ENCODE measurements at regions not wholly inside any gene's neighbourhood (a gene's known extent, or its start where the extent isn't known, plus 50 kb on each side); places are given as distances from the start of the nearest gene placed in this dataset.

DNA sequence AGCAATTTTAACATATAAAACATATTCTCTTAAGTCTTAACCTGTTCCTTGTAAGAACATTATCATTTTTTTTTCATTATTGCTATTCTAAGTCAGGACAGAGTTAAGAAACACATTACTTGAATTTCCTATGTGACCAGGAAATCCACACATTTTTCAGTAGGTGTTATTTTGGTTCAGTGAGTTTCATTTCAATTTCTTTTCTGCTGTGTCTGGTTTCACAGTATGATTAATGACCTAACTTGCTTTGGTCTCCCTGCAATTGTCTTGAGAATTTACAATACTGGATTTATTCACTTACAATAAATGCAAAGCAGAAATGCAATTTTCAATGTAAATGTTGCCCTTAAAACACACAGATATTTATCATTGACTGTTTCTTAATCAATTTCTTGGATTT lies 396.9 kb upstream of the TMTC1 start:
- Histone ChIP-seq H3K9me3 (ENCODE audit: control insufficient read depth, low read length) (no peaks in the 10 kb centered on the region), H3K18ac (ENCODE audit: low read depth in 1 of 2, low read length in 2 of 2) (no peak overlapping the region), H2BK15ac (ENCODE audit: low read depth, poor library complexity, severe bottlenecking) (no peak overlapping the region), H3K4me1 (ENCODE audit: control insufficient read depth, insufficient read depth, low read depth, low read length) (no peaks in the 10 kb centered on the region), H3K79me1 (replicated peaks; ENCODE audit: low read length, poor library complexity, severe bottlenecking) (no peaks in the 10 kb centered on the region), H2BK120ac (ENCODE audit: low read depth, low read length) (no peak overlapping the region), H3K4me3 (ENCODE audit: insufficient read depth in 1 of 2, low read depth in 1 of 2, low read length in 2 of 2) (no peak overlapping the region), H3K4me2 (ENCODE audit: low read length, poor library complexity, severe bottlenecking) (no peak overlapping the region), H2BK5ac (ENCODE audit: low read depth, low read length, poor library complexity, severe bottlenecking) (no peak overlapping the region), H3K27me3 (ENCODE audit: control insufficient read depth in 1 of 2, insufficient read depth in 1 of 2, low read length in 2 of 2) (peaks cover 0 to 19% of the 10 kb centered on the region in 2 experiments), H3K4ac (ENCODE audit: low read depth in 1 of 2, low read length in 2 of 2) (no peak overlapping the region), H4K91ac (ENCODE audit: low read length) (no peak overlapping the region), H2AK5ac (ENCODE audit: low read length, severe bottlenecking) (no peak overlapping the region), H3K14ac (ENCODE audit: low read length in 2 of 2) (no peak overlapping the region), H3K27ac (ENCODE audit: low read length, poor library complexity, severe bottlenecking) (no peak overlapping the region), H4K8ac (ENCODE audit: low read length) (no peak overlapping the region), H2BK12ac (ENCODE audit: low read length in 2 of 2) (no peak overlapping the region), H3K9ac (ENCODE audit: low read length) (no peak overlapping the region), H2AFZ (ENCODE audit: low read depth, low read length) (no peak overlapping the region), H3K36me3 (ENCODE audit: control insufficient read depth in 1 of 2, insufficient read depth in 2 of 2, low read depth in 1 of 2, low read length in 2 of 2) (no peaks in the 10 kb centered on the region), H3K23ac (ENCODE audit: low read length in 2 of 2) (no peak overlapping the region)
- DNase-seq = no peak

DNA sequence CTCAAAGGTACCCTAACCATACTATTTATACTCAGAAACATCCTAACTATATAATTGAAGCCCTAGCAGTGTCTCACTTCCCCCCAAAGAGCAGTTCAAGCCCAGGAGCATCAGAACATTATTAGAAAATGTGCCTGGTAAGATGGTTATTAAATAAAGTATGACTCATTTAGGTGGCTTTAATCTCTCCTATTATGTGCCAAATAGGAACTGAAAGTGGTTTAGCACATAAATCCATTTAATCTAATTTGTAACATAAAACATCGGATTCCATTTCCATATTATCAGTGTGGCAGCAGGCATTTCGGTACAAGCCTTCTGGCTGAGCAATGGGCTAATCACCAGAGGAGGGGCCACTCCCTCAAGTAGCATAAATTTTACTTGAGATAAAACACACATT lies 395.2 kb upstream of the TMTC1 start:
- Histone ChIP-seq H4K91ac (ENCODE audit: low read length) (no peak overlapping the region), H3K9me3 (ENCODE audit: control insufficient read depth, low read length) (no peaks in the 10 kb centered on the region), H3K4me2 (ENCODE audit: low read length, poor library complexity, severe bottlenecking) (no peak overlapping the region), H3K4me1 (ENCODE audit: control insufficient read depth, insufficient read depth, low read depth, low read length) (no peaks in the 10 kb centered on the region), H3K18ac (ENCODE audit: low read depth in 1 of 2, low read length in 2 of 2) (no peak overlapping the region), H2AK5ac (ENCODE audit: low read length, severe bottlenecking) (no peak overlapping the region), H3K23ac (ENCODE audit: low read length in 2 of 2) (no peak overlapping the region), H3K14ac (ENCODE audit: low read length in 2 of 2) (no peak overlapping the region), H3K4me3 (ENCODE audit: insufficient read depth in 1 of 2, low read depth in 1 of 2, low read length in 2 of 2) (no peak overlapping the region), H3K27me3 (ENCODE audit: control insufficient read depth in 1 of 2, insufficient read depth in 1 of 2, low read length in 2 of 2) (peaks cover 0 to 19% of the 10 kb centered on the region in 2 experiments), H3K79me1 (replicated peaks; ENCODE audit: low read length, poor library complexity, severe bottlenecking) (no peaks in the 10 kb centered on the region), H2BK15ac (ENCODE audit: low read depth, poor library complexity, severe bottlenecking) (no peak overlapping the region), H2BK12ac (ENCODE audit: low read length in 2 of 2) (no peak overlapping the region), H3K27ac (ENCODE audit: low read length, poor library complexity, severe bottlenecking) (no peak overlapping the region), H2AFZ (ENCODE audit: low read depth, low read length) (no peak overlapping the region), H4K8ac (ENCODE audit: low read length) (no peak overlapping the region), H3K9ac (ENCODE audit: low read length) (no peak overlapping the region), H3K4ac (ENCODE audit: low read depth in 1 of 2, low read length in 2 of 2) (no peak overlapping the region), H2BK120ac (ENCODE audit: low read depth, low read length) (no peak overlapping the region), H2BK5ac (ENCODE audit: low read depth, low read length, poor library complexity, severe bottlenecking) (no peak overlapping the region), H3K36me3 (ENCODE audit: control insufficient read depth in 1 of 2, insufficient read depth in 2 of 2, low read depth in 1 of 2, low read length in 2 of 2) (no peaks in the 10 kb centered on the region)
- 100% methylated on average over 2 of the region's 2 CpGs for WGBS
- DNase-seq = no peak

DNA sequence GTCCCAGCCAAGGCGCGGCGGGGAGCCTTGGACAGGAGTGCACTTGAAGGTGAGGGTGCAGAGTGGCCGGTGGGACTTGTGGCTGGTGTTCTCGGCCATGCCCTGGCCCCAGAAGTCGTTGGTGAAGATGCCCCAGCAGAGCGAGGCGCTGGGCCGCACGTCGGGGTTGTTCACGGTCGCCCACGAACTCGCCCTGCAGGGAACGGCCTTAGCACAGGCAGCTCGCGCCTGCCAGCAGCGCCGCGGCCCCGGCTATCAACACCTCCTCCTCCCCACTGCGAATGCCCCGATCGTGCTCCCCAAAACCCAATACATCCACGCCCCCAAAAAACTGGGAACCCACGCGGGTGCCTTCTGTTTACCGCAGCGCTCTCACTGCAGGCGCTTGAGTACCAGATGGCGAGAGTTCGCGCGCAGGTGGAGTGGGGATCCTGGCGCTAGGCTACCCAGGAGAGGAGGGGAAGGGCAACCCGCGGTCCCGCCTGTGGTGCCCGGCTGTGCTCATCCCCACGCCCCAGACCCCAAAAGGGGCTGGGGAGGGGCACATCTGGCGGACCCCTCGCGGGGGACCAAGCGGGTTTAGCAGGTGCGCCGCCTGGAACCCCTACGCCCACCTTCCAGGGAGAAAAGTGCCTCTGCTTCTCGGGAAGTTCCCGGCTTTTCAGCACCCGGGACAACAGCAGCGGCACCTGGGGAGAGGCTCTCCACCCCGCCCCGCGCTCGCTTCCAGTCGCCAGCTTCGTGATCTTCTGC lies 386.3 kb upstream of the TMTC1 start:
- Histone ChIP-seq H3K4me3 (ENCODE audit: insufficient read depth in 1 of 2, low read depth in 1 of 2, low read length in 2 of 2) (no peak overlapping the region), H3K18ac (ENCODE audit: low read depth in 1 of 2, low read length in 2 of 2) (no peak overlapping the region), H3K36me3 (ENCODE audit: control insufficient read depth in 1 of 2, insufficient read depth in 2 of 2, low read depth in 1 of 2, low read length in 2 of 2) (peaks cover 0 to 2% of the 10 kb centered on the region in 2 experiments), H2BK15ac (ENCODE audit: low read depth, poor library complexity, severe bottlenecking) (no peak overlapping the region), H3K4me2 (ENCODE audit: low read length, poor library complexity, severe bottlenecking) (peak overlapping the region; percentile 21), H2AFZ (ENCODE audit: low read depth, low read length) (no peak overlapping the region), H3K23ac (ENCODE audit: low read length in 2 of 2) (peak overlapping the region in 1 of 2 experiments; percentile 19), H3K79me1 (replicated peaks; ENCODE audit: low read length, poor library complexity, severe bottlenecking) (no peaks in the 10 kb centered on the region), H4K91ac (ENCODE audit: low read length) (no peak overlapping the region), H2BK120ac (ENCODE audit: low read depth, low read length) (no peak overlapping the region), H3K9ac (ENCODE audit: low read length) (no peak overlapping the region), H2BK5ac (ENCODE audit: low read depth, low read length, poor library complexity, severe bottlenecking) (no peak overlapping the region), H3K9me3 (ENCODE audit: control insufficient read depth, low read length) (no peaks in the 10 kb centered on the region), H3K4me1 (ENCODE audit: control insufficient read depth, insufficient read depth, low read depth, low read length) (peaks cover 1% of the 10 kb centered on the region), H2BK12ac (ENCODE audit: low read length in 2 of 2) (no peak overlapping the region), H2AK5ac (ENCODE audit: low read length, severe bottlenecking) (no peak overlapping the region), H3K4ac (ENCODE audit: low read depth in 1 of 2, low read length in 2 of 2) (no peak overlapping the region), H3K27ac (ENCODE audit: low read length, poor library complexity, severe bottlenecking) (no peak overlapping the region), H4K8ac (ENCODE audit: low read length) (no peak overlapping the region), H3K27me3 (ENCODE audit: control insufficient read depth in 1 of 2, insufficient read depth in 1 of 2, low read length in 2 of 2) (peaks cover 30 to 40% of the 10 kb centered on the region in 2 experiments), H3K14ac (ENCODE audit: low read length in 2 of 2) (peak overlapping the region in 1 of 2 experiments; percentile 5)
- 7% methylated on average over 54 of the region's 58 CpGs for WGBS
- DNase-seq = no peak

DNA sequence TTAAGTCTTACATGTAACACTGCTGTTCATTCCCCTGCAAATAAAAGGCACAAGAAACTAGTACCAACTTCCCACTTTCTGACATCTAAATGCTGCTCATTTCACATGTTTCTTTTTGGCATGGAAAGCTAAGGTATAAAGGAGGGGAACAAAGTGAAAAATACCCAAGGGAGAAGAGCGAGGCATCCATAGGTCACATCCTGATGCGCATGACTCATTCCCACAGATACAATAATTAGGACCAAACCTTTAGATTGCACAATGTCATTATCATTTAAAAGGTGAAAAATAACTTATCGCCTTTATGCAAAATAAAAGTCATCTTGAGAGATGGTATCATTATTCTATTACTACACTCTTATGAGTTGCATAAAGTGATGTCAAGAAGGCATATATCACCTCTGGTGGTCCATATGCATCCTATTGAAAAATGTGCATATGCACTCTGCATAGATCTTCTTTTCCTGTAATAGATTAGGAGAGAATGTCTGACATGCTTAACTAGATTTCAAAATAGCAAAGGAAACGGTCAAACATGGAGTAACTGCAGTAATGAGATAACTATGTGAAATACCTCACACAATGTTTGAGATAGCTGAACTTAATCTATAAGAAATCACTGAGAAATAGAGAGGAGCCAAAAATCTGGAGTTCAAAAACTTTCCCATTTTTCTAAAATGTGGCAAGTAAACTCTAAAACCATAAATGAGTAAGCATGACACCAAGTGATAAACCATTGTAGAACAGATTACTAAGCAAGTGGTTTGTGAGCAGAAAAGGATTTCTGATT lies 382.5 kb upstream of the TMTC1 start:
- Histone ChIP-seq H3K79me1 (replicated peaks; ENCODE audit: low read length, poor library complexity, severe bottlenecking) (no peaks in the 10 kb centered on the region), H2BK12ac (ENCODE audit: low read length in 2 of 2) (no peak overlapping the region), H2BK5ac (ENCODE audit: low read depth, low read length, poor library complexity, severe bottlenecking) (no peak overlapping the region), H3K4me2 (ENCODE audit: low read length, poor library complexity, severe bottlenecking) (no peak overlapping the region), H4K91ac (ENCODE audit: low read length) (no peak overlapping the region), H3K14ac (ENCODE audit: low read length in 2 of 2) (no peak overlapping the region), H2BK15ac (ENCODE audit: low read depth, poor library complexity, severe bottlenecking) (no peak overlapping the region), H3K23ac (ENCODE audit: low read length in 2 of 2) (no peak overlapping the region), H2BK120ac (ENCODE audit: low read depth, low read length) (no peak overlapping the region), H3K27me3 (ENCODE audit: control insufficient read depth in 1 of 2, insufficient read depth in 1 of 2, low read length in 2 of 2) (peaks cover 26 to 29% of the 10 kb centered on the region in 2 experiments), H3K18ac (ENCODE audit: low read depth in 1 of 2, low read length in 2 of 2) (no peak overlapping the region), H3K9ac (ENCODE audit: low read length) (no peak overlapping the region), H3K4me3 (ENCODE audit: insufficient read depth in 1 of 2, low read depth in 1 of 2, low read length in 2 of 2) (no peak overlapping the region), H2AFZ (ENCODE audit: low read depth, low read length) (no peak overlapping the region), H2AK5ac (ENCODE audit: low read length, severe bottlenecking) (no peak overlapping the region), H3K9me3 (ENCODE audit: control insufficient read depth, low read length) (no peaks in the 10 kb centered on the region), H3K4me1 (ENCODE audit: control insufficient read depth, insufficient read depth, low read depth, low read length) (peaks cover 1% of the 10 kb centered on the region), H3K4ac (ENCODE audit: low read depth in 1 of 2, low read length in 2 of 2) (no peak overlapping the region), H3K27ac (ENCODE audit: low read length, poor library complexity, severe bottlenecking) (no peak overlapping the region), H3K36me3 (ENCODE audit: control insufficient read depth in 1 of 2, insufficient read depth in 2 of 2, low read depth in 1 of 2, low read length in 2 of 2) (peaks cover 0 to 2% of the 10 kb centered on the region in 2 experiments), H4K8ac (ENCODE audit: low read length) (no peak overlapping the region)
- 50% methylated on average over 1 of the region's 4 CpGs for WGBS
- DNase-seq = peak; percentile 9

Data from mesenchymal stem cell (in vitro differentiated cells and primary cell).